ENCODE measurements at regions not wholly inside any gene's neighbourhood (a gene's known extent, or its start where the extent isn't known, plus 50 kb on each side); places are given as distances from the start of the nearest gene placed in this dataset.

GRCh38 chr3:144394032-144394431, 422.4 kb downstream of the DIPK2A start:
- no peak for TF ChIP-seq YY1 (IDR thresholded peaks at IDR 0.05; ENCODE audit: insufficient read depth, insufficient read length)
- TF ChIP-seq SUZ12 (IDR thresholded peaks at IDR 0.05; ENCODE audit: extremely low read depth, insufficient read depth, insufficient read length): no peak
- TF ChIP-seq ZNF274 (IDR thresholded peaks at IDR 0.05; ENCODE audit: low read depth, low read length): no peak

Measured in NT2/D1 (cell line).